Mesenchymal stem cell (in vitro differentiated cells and primary cell): ENCODE measurements at regions not wholly inside any gene's neighbourhood (a gene's known extent, or its start where the extent isn't known, plus 50 kb on each side); places are given as distances from the start of the nearest gene placed in this dataset.

Source experiments
- DNase-seq: peaks from one replicate; pipeline ENCODE4 v3.0.0-alpha.2; 2013
- H2AFZ ChIP-seq: one replicate; pipeline ENCODE4 v1.6.1; 2013; ENCODE audit warnings: low read depth, mild to moderate bottlenecking, control low read depth, inconsistent platforms, low read length, moderate library complexity
- H2AK5ac ChIP-seq: 2 replicates; pipeline ENCODE4 v1.6.1; 2013; ENCODE audit warnings: low read length, moderate library complexity, mild to moderate bottlenecking, inconsistent platforms; ENCODE audit not compliant: severe bottlenecking
- H2BK120ac ChIP-seq: one replicate; pipeline ENCODE4 v1.6.1; 2013; ENCODE audit warnings: low read depth, mild to moderate bottlenecking, inconsistent platforms, low read length, moderate library complexity
- H2BK12ac ChIP-seq, 2 experiments: one replicate each; pipeline ENCODE4 v1.6.1; 2013; ENCODE audit warnings: inconsistent platforms in 2 of 2, low read length in 2 of 2, mild to moderate bottlenecking in 2 of 2, moderate library complexity in 2 of 2, control low read depth in 1 of 2
- H2BK15ac ChIP-seq: one replicate; pipeline ENCODE4 v1.6.1; 2013; ENCODE audit warnings: mild to moderate bottlenecking, low read depth, inconsistent platforms; ENCODE audit not compliant: poor library complexity, severe bottlenecking
- H2BK5ac ChIP-seq: 2 replicates; pipeline ENCODE4 v1.6.1; 2013; ENCODE audit warnings: low read depth, mild to moderate bottlenecking, low read length, control low read depth, inconsistent platforms; ENCODE audit not compliant: poor library complexity, severe bottlenecking
- H3K14ac ChIP-seq, 2 experiments: one replicate each; pipeline ENCODE4 v1.6.1; 2013; ENCODE audit warnings: inconsistent platforms in 2 of 2, low read length in 2 of 2, control low read depth in 1 of 2, mild to moderate bottlenecking in 1 of 2, moderate library complexity in 1 of 2
- H3K18ac ChIP-seq, 2 experiments: one replicate each; pipeline ENCODE4 v1.6.1; 2013; ENCODE audit warnings: inconsistent platforms in 2 of 2, low read length in 2 of 2, control low read depth in 1 of 2, low read depth in 1 of 2, mild to moderate bottlenecking in 1 of 2
- H3K23ac ChIP-seq, 2 experiments: one replicate each; pipeline ENCODE4 v1.6.1; 2013; ENCODE audit warnings: inconsistent platforms in 2 of 2, low read length in 2 of 2, mild to moderate bottlenecking in 2 of 2, moderate library complexity in 2 of 2, control low read depth in 1 of 2
- H3K27ac ChIP-seq: 2 replicates; pipeline ENCODE4 v1.5.1; 2013; ENCODE audit warnings: mild to moderate bottlenecking, moderate library complexity, low read length, control low read depth, inconsistent platforms; ENCODE audit not compliant: poor library complexity, severe bottlenecking
- H3K27me3 ChIP-seq, 2 experiments: 2 replicates each; pipeline versions ENCODE4 v1.6.1 to v1.7.0; 2013; ENCODE audit warnings: low read length in 2 of 2, mild to moderate bottlenecking in 2 of 2, moderate library complexity in 2 of 2, control low read depth in 1 of 2, inconsistent platforms in 1 of 2; ENCODE audit not compliant: control insufficient read depth in 1 of 2, insufficient read depth in 1 of 2
- H3K36me3 ChIP-seq, 2 experiments: 2 replicates each; pipeline versions ENCODE4 v1.6.1 to v1.7.0; 2013; ENCODE audit warnings: low read length in 2 of 2, control low read depth in 1 of 2, inconsistent platforms in 1 of 2, low read depth in 1 of 2, mild to moderate bottlenecking in 1 of 2; ENCODE audit not compliant: insufficient read depth in 2 of 2, control insufficient read depth in 1 of 2
- H3K4ac ChIP-seq, 2 experiments: one replicate each; pipeline ENCODE4 v1.6.1; 2013; ENCODE audit warnings: inconsistent platforms in 2 of 2, low read length in 2 of 2, mild to moderate bottlenecking in 2 of 2, moderate library complexity in 2 of 2, control low read depth in 1 of 2, low read depth in 1 of 2
- H3K4me1 ChIP-seq: 2 replicates; pipeline ENCODE4 v1.6.1; 2013; ENCODE audit warnings: low read depth, low read length, control low read depth; ENCODE audit not compliant: control insufficient read depth, insufficient read depth
- H3K4me2 ChIP-seq: 2 replicates; pipeline ENCODE4 v1.6.1; 2013; ENCODE audit warnings: low read length, mild to moderate bottlenecking, inconsistent platforms; ENCODE audit not compliant: poor library complexity, severe bottlenecking
- H3K4me3 ChIP-seq, 2 experiments: 2 replicates each; pipeline versions ENCODE4 v1.5.1 to v1.7.0; 2013; ENCODE audit warnings: low read length in 2 of 2, mild to moderate bottlenecking in 2 of 2, control low read depth in 1 of 2, low read depth in 1 of 2; ENCODE audit not compliant: insufficient read depth in 1 of 2
- H3K79me1 ChIP-seq: replicated peaks from 2 replicates; pipeline ENCODE4 v1.6.1; 2013; ENCODE audit warnings: mild to moderate bottlenecking, control low read depth, low read length, inconsistent platforms; ENCODE audit not compliant: poor library complexity, severe bottlenecking
- H3K9ac ChIP-seq: 2 replicates; pipeline ENCODE4 v1.7.0; 2013; ENCODE audit warnings: mild to moderate bottlenecking, low read length, moderate library complexity
- H3K9me3 ChIP-seq: 2 replicates; pipeline ENCODE4 v1.7.0; 2013; ENCODE audit warnings: mild to moderate bottlenecking, low read length; ENCODE audit not compliant: control insufficient read depth
- H4K8ac ChIP-seq: one replicate; pipeline ENCODE4 v1.6.1; 2013; ENCODE audit warnings: inconsistent platforms, mild to moderate bottlenecking, low read length, moderate library complexity
- H4K91ac ChIP-seq: one replicate; pipeline ENCODE4 v1.6.1; 2013; ENCODE audit warnings: mild to moderate bottlenecking, low read length, inconsistent platforms
- WGBS: methylation state at CpG from one replicate; pipeline ENCODE4 v1.1.7; 2013; ENCODE audit warnings: mixed read lengths; 5-methylcytosine and 5-hydroxymethylcytosine counted together

DNA sequence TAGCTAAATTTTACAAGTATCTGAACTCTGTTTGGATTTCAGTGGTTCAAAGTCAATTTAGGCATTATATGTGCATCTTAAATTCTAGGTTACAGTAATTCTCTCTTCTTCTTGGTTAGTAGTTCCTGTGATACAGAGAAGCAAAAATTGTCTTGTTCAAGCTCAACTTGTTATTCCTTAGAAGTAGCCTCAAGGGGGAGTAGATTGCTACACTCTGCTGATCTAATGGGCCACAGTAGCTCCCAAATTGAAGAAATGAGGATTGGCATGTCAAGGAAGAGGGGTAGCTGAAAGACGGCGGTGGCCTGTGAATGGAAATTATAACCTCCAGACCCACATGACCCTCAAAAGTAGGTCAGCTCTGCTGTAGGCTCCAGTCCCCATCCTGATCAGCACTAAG is 334.7 kb downstream of the HRH4 start:
- Histone ChIP-seq H3K4me3 (no peak overlapping the region), H3K18ac (no peak overlapping the region), H2AFZ (no peak overlapping the region), H3K4me2 (no peak overlapping the region), H3K4me1 (no peaks in the 10 kb centered on the region), H3K27ac (no peak overlapping the region), H3K9ac (no peak overlapping the region), H2BK15ac (no peak overlapping the region), H2BK12ac (no peak overlapping the region), H3K36me3 (no peaks in the 10 kb centered on the region), H3K4ac (no peak overlapping the region), H2BK120ac (no peak overlapping the region), H3K79me1 (no peaks in the 10 kb centered on the region), H3K27me3 (peaks cover 5 to 37% of the 10 kb centered on the region in 2 experiments), H3K9me3 (no peaks in the 10 kb centered on the region), H3K14ac (no peak overlapping the region), H2AK5ac (no peak overlapping the region), H3K23ac (no peak overlapping the region), H2BK5ac (no peak overlapping the region), H4K8ac (no peak overlapping the region), H4K91ac (no peak overlapping the region)
- WGBS = 93% methylated on average over 2 of the region's 2 CpGs
- DNase-seq = no peak

- Histone ChIP-seq H2BK120ac (no peak overlapping the region), H3K14ac (no peak overlapping the region), H3K4me3 (no peak overlapping the region), H4K8ac (no peak overlapping the region), H3K4me2 (no peak overlapping the region), H3K4me1 (no peaks in the 10 kb centered on the region), H2BK12ac (no peak overlapping the region), H2AFZ (no peak overlapping the region), H3K23ac (no peak overlapping the region), H3K9ac (no peak overlapping the region), H3K79me1 (no peaks in the 10 kb centered on the region), H2BK5ac (no peak overlapping the region), H3K36me3 (no peaks in the 10 kb centered on the region), H3K27ac (no peak overlapping the region), H3K9me3 (no peaks in the 10 kb centered on the region), H2AK5ac (no peak overlapping the region), H3K27me3 (peaks cover 5 to 38% of the 10 kb centered on the region in 2 experiments), H3K4ac (no peak overlapping the region), H2BK15ac (no peak overlapping the region), H4K91ac (no peak overlapping the region), H3K18ac (no peak overlapping the region)
- 80% methylated on average over 1 of the region's 3 CpGs for WGBS
- no peak for DNase-seq
Observed at GRCh38 chr18:24797981-24798380, 337.5 kb downstream of the HRH4 start.

GRCh38 chr18:24799176-24799575 is 338.7 kb downstream of the HRH4 start:
- Histone ChIP-seq H3K4me1 (no peaks in the 10 kb centered on the region), H2AK5ac (no peak overlapping the region), H3K9ac (no peak overlapping the region), H3K9me3 (no peaks in the 10 kb centered on the region), H3K23ac (no peak overlapping the region), H3K4ac (no peak overlapping the region), H2BK120ac (no peak overlapping the region), H3K4me2 (no peak overlapping the region), H3K27me3 (peaks cover 5 to 38% of the 10 kb centered on the region in 2 experiments), H3K36me3 (no peaks in the 10 kb centered on the region), H4K8ac (no peak overlapping the region), H3K14ac (no peak overlapping the region), H3K27ac (no peak overlapping the region), H2BK15ac (no peak overlapping the region), H2BK5ac (no peak overlapping the region), H3K4me3 (no peak overlapping the region), H2AFZ (no peak overlapping the region), H4K91ac (no peak overlapping the region), H3K18ac (peak overlapping the region in 1 of 2 experiments; percentile 26), H2BK12ac (no peak overlapping the region), H3K79me1 (no peaks in the 10 kb centered on the region)
- WGBS = 81% methylated on average over 1 of the region's 1 CpG
- DNase-seq = peak; percentile 3

GRCh38 chr18:24799720-24800119 is 339.3 kb downstream of the HRH4 start:
- no peak overlapping the region for H3K4me2 ChIP-seq
- no peak overlapping the region for H4K91ac ChIP-seq
- no peaks in the 10 kb centered on the region for H3K9me3 ChIP-seq
- no peak overlapping the region for H3K14ac ChIP-seq
- H3K9ac ChIP-seq = no peak overlapping the region
- 97% methylated on average over 3 of the region's 4 CpGs for WGBS
- H3K23ac ChIP-seq = no peak overlapping the region
- DNase-seq = no peak
- H3K4ac ChIP-seq = no peak overlapping the region
- no peak overlapping the region for H3K27ac ChIP-seq
- H2BK5ac ChIP-seq = no peak overlapping the region
- H2AK5ac ChIP-seq = no peak overlapping the region
- no peaks in the 10 kb centered on the region for H3K79me1 ChIP-seq
- H2AFZ ChIP-seq = no peak overlapping the region
- no peak overlapping the region for H4K8ac ChIP-seq
- H3K4me1 ChIP-seq = no peaks in the 10 kb centered on the region
- no peak overlapping the region for H3K4me3 ChIP-seq
- no peak overlapping the region for H3K18ac ChIP-seq
- no peak overlapping the region for H2BK12ac ChIP-seq
- no peak overlapping the region for H2BK120ac ChIP-seq
- H2BK15ac ChIP-seq = no peak overlapping the region
- no peaks in the 10 kb centered on the region for H3K36me3 ChIP-seq
- peaks cover 5 to 38% of the 10 kb centered on the region in 2 experiments for H3K27me3 ChIP-seq
